ENCODE measurements at regions not wholly inside any gene's neighbourhood (a gene's known extent, or its start where the extent isn't known, plus 50 kb on each side); places are given as distances from the start of the nearest gene placed in this dataset.
"Not testable (repeated sequence)": the region's sequence is repeated elsewhere in the genome, so short reads cannot be mapped to it uniquely, and the experiment has no call there.

DNA sequence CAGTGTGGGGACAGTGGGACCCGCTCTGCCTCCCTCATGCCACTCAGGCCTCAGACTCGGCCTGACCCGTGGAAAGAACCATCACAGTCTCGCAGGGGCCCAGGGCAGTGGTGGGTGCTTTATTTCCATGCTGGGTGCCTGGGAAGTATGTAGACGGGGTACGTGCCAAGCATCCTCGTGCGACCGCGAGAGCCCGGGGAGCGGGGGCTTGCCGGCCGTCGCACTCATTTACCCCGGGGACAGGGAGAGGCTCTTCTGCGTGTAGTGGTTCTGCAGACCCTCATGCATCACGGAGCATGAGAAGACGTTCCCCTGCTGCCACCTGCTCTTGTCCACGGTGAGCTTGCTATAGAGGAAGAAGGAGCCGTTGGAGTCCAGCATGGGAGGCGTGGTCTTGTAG lies 141.6 kb downstream of the TMEM121 start:
- not testable (repeated sequence) for TF ChIP-seq TAF1, POLR2AphosphoS5, POLR2A, SPI1 (IDR thresholded peaks at IDR 0.05; ENCODE audit: low read depth, low read length)
